Nephron (organoid): ENCODE measurements at regions not wholly inside any gene's neighbourhood (a gene's known extent, or its start where the extent isn't known, plus 50 kb on each side); places are given as distances from the start of the nearest gene placed in this dataset.

Experiments
- H3K27ac Mint-ChIP-seq, 3 experiments: 2 replicates each; pipeline ENCODE4 v1.8.0; 2020; ENCODE audit warnings: mixed read lengths in 3 of 3, mild to moderate bottlenecking in 2 of 3, moderate library complexity in 1 of 3
- H3K27me3 Mint-ChIP-seq: 2 replicates; pipeline ENCODE4 v1.8.0; 2021; ENCODE audit warnings: low read depth, mild to moderate bottlenecking, moderate library complexity, mixed read lengths
- H3K36me3 Mint-ChIP-seq: 2 replicates; pipeline ENCODE4 v1.8.0; 2020; ENCODE audit warnings: low read depth, mixed read lengths
- H3K4me1 Mint-ChIP-seq: 2 replicates; pipeline ENCODE4 v1.8.0; 2020; ENCODE audit warnings: mixed read lengths
- H3K4me3 Mint-ChIP-seq, 3 experiments: 2 replicates each; pipeline ENCODE4 v1.8.0; 2020; ENCODE audit warnings: mild to moderate bottlenecking in 3 of 3, mixed read lengths in 3 of 3, moderate library complexity in 2 of 3
- H3K9me3 Mint-ChIP-seq: 2 replicates; pipeline ENCODE4 v1.8.0; 2020; ENCODE audit warnings: mixed read lengths
- CTCF ChIP-seq, 3 experiments: fragments of 200-600 bp; sonication (generic); IDR thresholded peaks; one replicate each; pipeline ENCODE4 v1.5.0; 2021; ENCODE audit warnings: antibody characterized with exemption in 3 of 3; ENCODE audit not compliant: unreplicated experiment in 3 of 3

- Mint-ChIP-seq H3K9me3 (no peaks in the 10 kb centered on the region), H3K36me3 (no peaks in the 10 kb centered on the region), H3K27me3 (peaks cover 7% of the 10 kb centered on the region), H3K4me1 (peaks cover 10% of the 10 kb centered on the region), H3K27ac (peak overlapping the region in 2 of 3 experiments; percentile 2 to 43), H3K4me3 (no peak overlapping the region)
- TF ChIP-seq CTCF (IDR thresholded peaks at IDR 0.05; ENCODE audit: unreplicated experiment in 3 of 3) = no peak
These were observed 1383.3 kb upstream of the TMEM132C start for GRCh38 chr12:126883697-126884096.

GRCh38 chr12:126889501-126889900 lies 1377.5 kb upstream of the TMEM132C start:
- peaks cover 11% of the 10 kb centered on the region for H3K27me3 Mint-ChIP-seq
- peaks cover 7% of the 10 kb centered on the region for H3K9me3 Mint-ChIP-seq

GRCh38 chr12:126890097-126890496 lies 1376.9 kb upstream of the TMEM132C start:
- peaks cover 7% of the 10 kb centered on the region for H3K9me3 Mint-ChIP-seq

More at GRCh38 chr12:126889501-126889900, 1377.5 kb upstream of the TMEM132C start:
- H3K27ac Mint-ChIP-seq = no peak overlapping the region
- H3K36me3 Mint-ChIP-seq = no peaks in the 10 kb centered on the region
- H3K4me3 Mint-ChIP-seq = no peak overlapping the region
- TF ChIP-seq CTCF (IDR thresholded peaks at IDR 0.05; ENCODE audit: unreplicated experiment in 3 of 3) = no peak
- H3K4me1 Mint-ChIP-seq = peaks cover 3% of the 10 kb centered on the region

GRCh38 chr12:126891789-126892188 lies 1375.2 kb upstream of the TMEM132C start:
- Mint-ChIP-seq H3K9me3 (peaks cover 9% of the 10 kb centered on the region), H3K27me3 (peaks cover 11% of the 10 kb centered on the region), H3K36me3 (no peaks in the 10 kb centered on the region), H3K4me1 (no peaks in the 10 kb centered on the region), H3K4me3 (no peak overlapping the region), H3K27ac (no peak overlapping the region)
- TF ChIP-seq CTCF (IDR thresholded peaks at IDR 0.05; ENCODE audit: unreplicated experiment in 3 of 3) = no peak

More at GRCh38 chr12:126890097-126890496, 1376.9 kb upstream of the TMEM132C start:
- peaks cover 11% of the 10 kb centered on the region for H3K27me3 Mint-ChIP-seq
- no peak overlapping the region for H3K27ac Mint-ChIP-seq
- H3K36me3 Mint-ChIP-seq = no peaks in the 10 kb centered on the region
- H3K4me1 Mint-ChIP-seq = no peaks in the 10 kb centered on the region
- no peak for TF ChIP-seq CTCF (IDR thresholded peaks at IDR 0.05; ENCODE audit: unreplicated experiment in 3 of 3)
- no peak overlapping the region for H3K4me3 Mint-ChIP-seq

- Mint-ChIP-seq H3K36me3 (no peaks in the 10 kb centered on the region), H3K27ac (no peak overlapping the region), H3K9me3 (peaks cover 7% of the 10 kb centered on the region), H3K27me3 (peaks cover 43% of the 10 kb centered on the region), H3K4me1 (no peaks in the 10 kb centered on the region), H3K4me3 (no peak overlapping the region)
- no peak for TF ChIP-seq CTCF (IDR thresholded peaks at IDR 0.05; ENCODE audit: unreplicated experiment in 3 of 3)
These were observed 1370.7 kb upstream of the TMEM132C start for GRCh38 chr12:126895951-126896913.
